ENCODE measurements at regions not wholly inside any gene's neighbourhood (a gene's known extent, or its start where the extent isn't known, plus 50 kb on each side); places are given as distances from the start of the nearest gene placed in this dataset.
"Not testable (repeated sequence)": the region's sequence is repeated elsewhere in the genome, so short reads cannot be mapped to it uniquely, and the experiment has no call there.

GRCh38 chr11:27244900-27245299 lies 118.1 kb downstream of the CCDC34 start:
- no peak for DNase-seq (ENCODE audit: low read depth in 4 of 4, low spot score in 3 of 4)

GRCh38 chr11:27242591-27242990 lies 120.4 kb downstream of the CCDC34 start:
- DNase-seq (ENCODE audit: low read depth in 4 of 4, low spot score in 3 of 4): no peak

- DNase-seq (ENCODE audit: low read depth in 4 of 4, low spot score in 3 of 4): no peak
Observed at GRCh38 chr11:27241311-27242122, 121.5 kb downstream of the CCDC34 start.

GRCh38 chr11:27239305-27239942 lies 123.6 kb downstream of the CCDC34 start:
- DNase-seq (ENCODE audit: low read depth in 4 of 4, low spot score in 3 of 4): no peak

- DNase-seq (ENCODE audit: low read depth in 4 of 4, low spot score in 3 of 4): no peak
Observed at GRCh38 chr11:27238811-27239210, 124.2 kb downstream of the CCDC34 start.

GRCh38 chr11:27237643-27238042 lies 125.4 kb downstream of the CCDC34 start:
- DNase-seq (ENCODE audit: low read depth in 4 of 4, low spot score in 3 of 4): no peak

GRCh38 chr11:27234961-27235360 lies 128.1 kb downstream of the CCDC34 start:
- DNase-seq (ENCODE audit: low read depth in 4 of 4, low spot score in 3 of 4): no peak

- no peak for DNase-seq (ENCODE audit: low read depth in 4 of 4, low spot score in 3 of 4)
Observed at GRCh38 chr11:27234043-27234668, 128.9 kb downstream of the CCDC34 start.

GRCh38 chr11:27233654-27234042 lies 129.4 kb downstream of the CCDC34 start:
- DNase-seq (ENCODE audit: low read depth in 4 of 4, low spot score in 3 of 4): no peak

- DNase-seq (ENCODE audit: low read depth in 4 of 4, low spot score in 3 of 4): no peak
Observed at GRCh38 chr11:27231530-27231929, 131.5 kb downstream of the CCDC34 start.

GRCh38 chr11:27230192-27230572 lies 132.8 kb downstream of the CCDC34 start:
- no peak for DNase-seq (ENCODE audit: low read depth in 4 of 4, low spot score in 3 of 4)

GRCh38 chr11:27229511-27230191 lies 133.4 kb downstream of the CCDC34 start:
- DNase-seq (ENCODE audit: low read depth in 4 of 4, low spot score in 3 of 4): no peak

GRCh38 chr11:27228906-27229290 lies 134.1 kb downstream of the CCDC34 start:
- DNase-seq (ENCODE audit: low read depth in 4 of 4, low spot score in 3 of 4): no peak

GRCh38 chr11:27228232-27228905 lies 134.6 kb downstream of the CCDC34 start:
- no peak for DNase-seq (ENCODE audit: low read depth in 4 of 4, low spot score in 3 of 4)

GRCh38 chr11:27227736-27228135 lies 135.3 kb downstream of the CCDC34 start:
- no peak for DNase-seq (ENCODE audit: low read depth in 4 of 4, low spot score in 3 of 4)

GRCh38 chr11:27219487-27220039 lies 143.5 kb downstream of the CCDC34 start:
- DNase-seq (ENCODE audit: low read depth in 4 of 4, low spot score in 3 of 4): not testable (repeated sequence)

- no peak for DNase-seq (ENCODE audit: low read depth in 4 of 4, low spot score in 3 of 4)
Observed at GRCh38 chr11:27218421-27219038, 144.5 kb downstream of the CCDC34 start.

GRCh38 chr11:27217948-27218420 lies 145.0 kb downstream of the CCDC34 start:
- DNase-seq (ENCODE audit: low read depth in 4 of 4, low spot score in 3 of 4): no peak

- DNase-seq (ENCODE audit: low read depth in 4 of 4, low spot score in 3 of 4): no peak
Observed at GRCh38 chr11:27217496-27217895, 145.5 kb downstream of the CCDC34 start.

Measured in right renal pelvis (tissue), 4 donors.